GM19467 (cell line): ENCODE measurements at regions not wholly inside any gene's neighbourhood (a gene's known extent, or its start where the extent isn't known, plus 50 kb on each side); places are given as distances from the start of the nearest gene placed in this dataset.

Experiments
- ATAC-seq: cut with Tn5 transposase; IDR thresholded peaks from one replicate; pipeline ENCODE4 v1.9.1; 2021; ENCODE audit warnings: mild to moderate bottlenecking, moderate library complexity; ENCODE audit not compliant: unreplicated experiment

- no peak for ATAC-seq
Observed at GRCh38 chr7:108810756-108811385, 241.2 kb downstream of the DNAJB9 start.

GRCh38 chr7:108813251-108814014 is 243.8 kb downstream of the DNAJB9 start:
- no peak for ATAC-seq

GRCh38 chr7:108815815-108816214 is 246.1 kb downstream of the DNAJB9 start:
- no peak for ATAC-seq

GRCh38 chr7:108818742-108819141 is 249.1 kb downstream of the DNAJB9 start:
- ATAC-seq, result no peak

- ATAC-seq, result no peak
Observed at GRCh38 chr7:108824840-108825580, 255.3 kb downstream of the DNAJB9 start.

- no peak for ATAC-seq
Observed at GRCh38 chr7:108825581-108825909, 255.9 kb downstream of the DNAJB9 start.

- ATAC-seq, result no peak
Observed at GRCh38 chr7:108836256-108836655, 266.6 kb downstream of the DNAJB9 start.

- ATAC-seq, result no peak
Observed at GRCh38 chr7:108838198-108838597, 268.5 kb downstream of the DNAJB9 start.

- ATAC-seq, result no peak
Observed at GRCh38 chr7:108839076-108839475, 269.4 kb downstream of the DNAJB9 start.

- ATAC-seq, result no peak
Observed at GRCh38 chr7:108845951-108846350, 276.3 kb downstream of the DNAJB9 start.

- ATAC-seq, result no peak
Observed at GRCh38 chr7:108846471-108846870, 276.8 kb downstream of the DNAJB9 start.

- no peak for ATAC-seq
Observed at GRCh38 chr7:108848486-108848885, 278.8 kb downstream of the DNAJB9 start.

- ATAC-seq, result no peak
Observed at GRCh38 chr7:108860615-108861014, 290.9 kb downstream of the DNAJB9 start.

- no peak for ATAC-seq
Observed at GRCh38 chr7:108861071-108861470, 291.4 kb downstream of the DNAJB9 start.

GRCh38 chr7:108863227-108863848 is 293.7 kb downstream of the DNAJB9 start:
- no peak for ATAC-seq

- no peak for ATAC-seq
Observed at GRCh38 chr7:108869070-108869469, 299.4 kb downstream of the DNAJB9 start.

GRCh38 chr7:108875139-108875538 is 305.5 kb downstream of the DNAJB9 start:
- ATAC-seq, result no peak

GRCh38 chr7:108890862-108891261 is 321.2 kb downstream of the DNAJB9 start:
- ATAC-seq, result no peak

- no peak for ATAC-seq
Observed at GRCh38 chr7:108908456-108908855, 338.8 kb downstream of the DNAJB9 start.

GRCh38 chr7:108911016-108911415 is 341.3 kb downstream of the DNAJB9 start:
- ATAC-seq, result no peak

GRCh38 chr7:108920490-108920889 is 350.8 kb downstream of the DNAJB9 start:
- no peak for ATAC-seq
